ENCODE measurements at regions not wholly inside any gene's neighbourhood (a gene's known extent, or its start where the extent isn't known, plus 50 kb on each side); places are given as distances from the start of the nearest gene placed in this dataset.

GRCh38 chr3:21938267-21938681 lies 187.3 kb upstream of the ZNF385D start:
- no peak for TF ChIP-seq CTCF (IDR thresholded peaks at IDR 0.05)
- DNase-seq (ENCODE audit: low spot score) = no peak
- H3K4me3 ChIP-seq = no peak overlapping the region
- no peak overlapping the region for H3K27ac ChIP-seq

GRCh38 chr3:21942328-21942727 lies 191.3 kb upstream of the ZNF385D start:
- no peak for DNase-seq (ENCODE audit: low spot score)
- Histone ChIP-seq H3K4me3 (no peak overlapping the region), H3K27ac (no peak overlapping the region)
- no peak for TF ChIP-seq CTCF (IDR thresholded peaks at IDR 0.05)

GRCh38 chr3:21944251-21944650 lies 193.2 kb upstream of the ZNF385D start:
- no peak overlapping the region for H3K27ac ChIP-seq
- no peak overlapping the region for H3K4me3 ChIP-seq
- no peak for DNase-seq (ENCODE audit: low spot score)
- no peak for TF ChIP-seq CTCF (IDR thresholded peaks at IDR 0.05)

GRCh38 chr3:21952856-21953255 lies 201.8 kb upstream of the ZNF385D start:
- TF ChIP-seq CTCF (IDR thresholded peaks at IDR 0.05) = no peak
- no peak for DNase-seq (ENCODE audit: low spot score)
- Histone ChIP-seq H3K27ac (no peak overlapping the region), H3K4me3 (no peak overlapping the region)

GRCh38 chr3:21954709-21955108 lies 203.7 kb upstream of the ZNF385D start:
- Histone ChIP-seq H3K4me3 (no peak overlapping the region), H3K27ac (no peak overlapping the region)
- DNase-seq (ENCODE audit: low spot score) = no peak
- TF ChIP-seq CTCF (IDR thresholded peaks at IDR 0.05) = no peak

GRCh38 chr3:21955406-21955805 lies 204.4 kb upstream of the ZNF385D start:
- no peak for DNase-seq (ENCODE audit: low spot score)
- no peak overlapping the region for H3K4me3 ChIP-seq
- TF ChIP-seq CTCF (IDR thresholded peaks at IDR 0.05) = no peak
- no peak overlapping the region for H3K27ac ChIP-seq

- H3K27ac ChIP-seq = no peak overlapping the region
- H3K4me3 ChIP-seq = no peak overlapping the region
- TF ChIP-seq CTCF (IDR thresholded peaks at IDR 0.05) = no peak
- DNase-seq (ENCODE audit: low spot score) = no peak
These were observed 209.0 kb upstream of the ZNF385D start for GRCh38 chr3:21960033-21960432.
